Mesodermal cell (in vitro differentiated cells): ENCODE measurements at regions not wholly inside any gene's neighbourhood (a gene's known extent, or its start where the extent isn't known, plus 50 kb on each side); places are given as distances from the start of the nearest gene placed in this dataset.
"Not testable (repeated sequence)": the region's sequence is repeated elsewhere in the genome, so short reads cannot be mapped to it uniquely, and the experiment has no call there.

Experiments used
- H3K27ac ChIP-seq: 2 replicates; pipeline ENCODE4 v1.7.0; 2013; ENCODE audit warnings: mild to moderate bottlenecking, low read depth, low read length, moderate library complexity; ENCODE audit not compliant: severe bottlenecking
- H3K36me3 ChIP-seq: 2 replicates; pipeline ENCODE4 v1.7.1; 2013; ENCODE audit warnings: mild to moderate bottlenecking, low read length, moderate library complexity; ENCODE audit not compliant: control insufficient read depth, insufficient read depth
- H3K4me1 ChIP-seq: one replicate; pipeline ENCODE4 v1.7.1; 2013; ENCODE audit warnings: mild to moderate bottlenecking, low read length; ENCODE audit not compliant: insufficient read depth, control insufficient read depth, poor library complexity, severe bottlenecking
- H3K4me3 ChIP-seq: 2 replicates; pipeline ENCODE4 v1.7.0; 2013; ENCODE audit warnings: low read length, control low read depth, mild to moderate bottlenecking; ENCODE audit not compliant: insufficient read depth, poor library complexity, severe bottlenecking; ENCODE audit errors: extremely low read depth
- H3K9me3 ChIP-seq: 2 replicates; pipeline ENCODE4 v1.7.1; 2013; ENCODE audit warnings: mild to moderate bottlenecking, low read length, moderate library complexity; ENCODE audit not compliant: control insufficient read depth
- WGBS, 2 experiments: methylation state at CpG; one replicate each; pipeline ENCODE4 v1.1.5; 2013; ENCODE audit warnings: missing lambda C conversion rate in 2 of 2; ENCODE audit not compliant: insufficient coverage in 2 of 2; 5-methylcytosine and 5-hydroxymethylcytosine counted together

- H3K4me1 ChIP-seq = no peaks in the 10 kb centered on the region
- 73 to 76% methylated on average over 7 to 11 of the region's 11 CpGs for whole genome bisulfite sequencing, 2 experiments
- H3K4me3 ChIP-seq = no peak overlapping the region
- H3K27ac ChIP-seq = no peak overlapping the region
- H3K36me3 ChIP-seq = no peaks in the 10 kb centered on the region
- H3K9me3 ChIP-seq = no peaks in the 10 kb centered on the region
These were observed 604.7 kb downstream of the PTPRC start for GRCh38 chr1:199243423-199244061.

- H3K9me3 ChIP-seq = no peaks in the 10 kb centered on the region
- no CpG with 5 or more reads among the region's 3 CpGs for WGBS, 2 experiments
- no peak overlapping the region for H3K4me3 ChIP-seq
- H3K27ac ChIP-seq = no peak overlapping the region
- no peaks in the 10 kb centered on the region for H3K36me3 ChIP-seq
- H3K4me1 ChIP-seq = no peaks in the 10 kb centered on the region
These were observed 607.1 kb downstream of the PTPRC start for GRCh38 chr1:199245946-199246345.

GRCh38 chr1:199246716-199247115 lies 607.9 kb downstream of the PTPRC start:
- Histone ChIP-seq H3K27ac (no peak overlapping the region), H3K4me3 (no peak overlapping the region), H3K9me3 (no peaks in the 10 kb centered on the region), H3K36me3 (no peaks in the 10 kb centered on the region), H3K4me1 (no peaks in the 10 kb centered on the region)
- WGBS, 2 experiments = no CpG with 5 or more reads among the region's 3 CpGs

DNA sequence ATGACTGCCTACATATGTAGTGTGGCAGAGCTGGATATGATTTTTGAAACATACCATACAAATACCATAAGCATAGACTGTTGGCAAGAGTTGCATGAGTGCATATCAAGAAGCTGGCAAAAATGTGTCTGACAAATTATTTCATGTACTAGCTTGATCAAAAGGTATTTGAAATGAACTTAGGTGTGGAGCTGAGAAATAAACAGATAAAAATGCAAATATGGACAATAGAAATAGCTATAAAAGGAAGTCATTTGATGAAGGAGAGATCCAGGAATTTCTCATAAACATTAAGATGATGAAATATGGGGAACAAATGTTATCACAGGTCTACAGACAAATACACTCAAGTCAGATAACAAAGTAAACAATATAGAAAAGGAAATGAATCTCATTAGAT lies 609.1 kb downstream of the PTPRC start:
- no peaks in the 10 kb centered on the region for H3K4me1 ChIP-seq
- no peak overlapping the region for H3K4me3 ChIP-seq
- H3K9me3 ChIP-seq = no peaks in the 10 kb centered on the region
- H3K27ac ChIP-seq = no peak overlapping the region
- no peaks in the 10 kb centered on the region for H3K36me3 ChIP-seq

GRCh38 chr1:199254040-199254439 lies 615.2 kb downstream of the PTPRC start:
- H3K36me3 ChIP-seq, H3K4me3 ChIP-seq, H3K4me1 ChIP-seq, H3K9me3 ChIP-seq, H3K27ac ChIP-seq: not testable (repeated sequence)
- whole genome bisulfite sequencing, 2 experiments = no CpG with 5 or more reads among the region's 1 CpG

GRCh38 chr1:199261328-199261727 lies 622.5 kb downstream of the PTPRC start:
- no peak overlapping the region for H3K27ac ChIP-seq
- no peaks in the 10 kb centered on the region for H3K9me3 ChIP-seq
- no peaks in the 10 kb centered on the region for H3K36me3 ChIP-seq
- 79 to 92% methylated on average over 4 of the region's 4 CpGs for WGBS, 2 experiments
- H3K4me3 ChIP-seq = no peak overlapping the region
- H3K4me1 ChIP-seq = no peaks in the 10 kb centered on the region

- H3K36me3 ChIP-seq = no peaks in the 10 kb centered on the region
- H3K27ac ChIP-seq = no peak overlapping the region
- 100% methylated on average over 1 of the region's 2 CpGs; no CpG with 5 or more reads in 1 of the 2 experiments for WGBS, 2 experiments
- no peak overlapping the region for H3K4me3 ChIP-seq
- H3K9me3 ChIP-seq = no peaks in the 10 kb centered on the region
- no peaks in the 10 kb centered on the region for H3K4me1 ChIP-seq
These were observed 625.4 kb downstream of the PTPRC start for GRCh38 chr1:199264283-199264682.

DNA sequence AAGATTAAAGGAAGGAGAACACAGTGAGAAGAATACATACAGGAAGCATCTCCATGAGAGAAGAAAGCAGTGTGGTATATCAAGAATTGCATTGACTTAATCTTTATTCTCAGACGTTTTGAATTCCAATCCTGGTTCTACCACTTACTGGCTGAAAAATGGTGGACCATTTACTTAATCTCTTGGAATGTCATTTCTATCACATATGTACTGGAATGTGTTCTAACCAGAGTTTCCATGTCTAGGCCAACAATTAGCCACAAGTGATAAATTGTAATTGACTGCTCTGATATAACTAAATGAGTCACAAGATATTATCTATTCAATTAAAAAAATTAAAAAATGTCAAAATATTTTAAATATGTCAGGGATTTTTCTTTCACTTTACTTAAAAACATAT lies 626.1 kb downstream of the PTPRC start:
- H3K36me3 ChIP-seq = no peaks in the 10 kb centered on the region

GRCh38 chr1:199265319-199265718 lies 626.5 kb downstream of the PTPRC start:
- 100% methylated on average over 1 of the region's 3 CpGs; no CpG with 5 or more reads in 1 of the 2 experiments for WGBS, 2 experiments
- Histone ChIP-seq H3K4me3 (no peak overlapping the region), H3K4me1 (no peaks in the 10 kb centered on the region), H3K27ac (no peak overlapping the region), H3K36me3 (no peaks in the 10 kb centered on the region), H3K9me3 (no peaks in the 10 kb centered on the region)

More for the DNA sequence above, 626.1 kb downstream of the PTPRC start:
- no peak overlapping the region for H3K4me3 ChIP-seq
- H3K27ac ChIP-seq = no peak overlapping the region
- no CpG with 5 or more reads among the region's 1 CpG for WGBS, 2 experiments
- no peaks in the 10 kb centered on the region for H3K4me1 ChIP-seq
- H3K9me3 ChIP-seq = no peaks in the 10 kb centered on the region

GRCh38 chr1:199269241-199269640 lies 630.4 kb downstream of the PTPRC start:
- Histone ChIP-seq H3K4me3 (no peak overlapping the region), H3K9me3 (no peaks in the 10 kb centered on the region), H3K4me1 (peaks cover 22% of the 10 kb centered on the region), H3K36me3 (no peaks in the 10 kb centered on the region), H3K27ac (no peak overlapping the region)
- 100% methylated on average over 1 to 3 of the region's 3 CpGs for WGBS, 2 experiments

- Histone ChIP-seq H3K36me3 (no peaks in the 10 kb centered on the region), H3K4me1 (peaks cover 28% of the 10 kb centered on the region), H3K9me3 (no peaks in the 10 kb centered on the region), H3K27ac (peak overlapping the region; percentile 50), H3K4me3 (no peak overlapping the region)
- 92% methylated on average over 2 of the region's 3 CpGs; no CpG with 5 or more reads in 1 of the 2 experiments for WGBS, 2 experiments
These were observed 633.3 kb downstream of the PTPRC start for GRCh38 chr1:199272139-199272544.
